NOMO-1 treated with DMSO at 0.1 percent for 48 hours (cell line): ENCODE measurements at regions not wholly inside any gene's neighbourhood (a gene's known extent, or its start where the extent isn't known, plus 50 kb on each side); places are given as distances from the start of the nearest gene placed in this dataset.

Experiments
- DNase-seq: peaks from one replicate; lab custom pipeline; 2025; ENCODE audit not compliant: unreplicated experiment; lab: John Stamatoyannopoulos, UW

DNA sequence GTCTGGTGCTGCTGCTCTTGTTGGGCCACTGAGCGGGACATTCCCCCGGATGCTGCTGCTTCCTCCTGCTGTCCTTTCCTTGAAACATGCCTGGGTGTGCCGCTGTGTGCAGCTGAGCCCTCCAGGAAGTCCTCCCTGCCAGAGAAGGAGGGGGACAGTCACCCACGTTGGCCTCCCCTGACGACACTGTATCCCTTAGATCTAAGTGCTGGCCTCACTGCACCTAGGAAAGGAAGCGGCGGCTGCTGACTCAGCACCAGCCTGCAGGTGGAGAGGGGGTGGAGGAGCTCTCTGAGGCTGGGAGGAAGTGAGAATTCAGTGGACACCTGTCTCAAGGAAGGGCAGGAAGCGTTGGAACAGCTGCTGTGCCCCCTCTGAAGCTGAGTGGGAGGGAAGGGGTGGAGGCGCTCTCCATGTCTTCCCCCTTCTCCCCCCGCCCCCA is 239.8 kb downstream of the HAUS1 start:
- no peak for DNase-seq

DNA sequence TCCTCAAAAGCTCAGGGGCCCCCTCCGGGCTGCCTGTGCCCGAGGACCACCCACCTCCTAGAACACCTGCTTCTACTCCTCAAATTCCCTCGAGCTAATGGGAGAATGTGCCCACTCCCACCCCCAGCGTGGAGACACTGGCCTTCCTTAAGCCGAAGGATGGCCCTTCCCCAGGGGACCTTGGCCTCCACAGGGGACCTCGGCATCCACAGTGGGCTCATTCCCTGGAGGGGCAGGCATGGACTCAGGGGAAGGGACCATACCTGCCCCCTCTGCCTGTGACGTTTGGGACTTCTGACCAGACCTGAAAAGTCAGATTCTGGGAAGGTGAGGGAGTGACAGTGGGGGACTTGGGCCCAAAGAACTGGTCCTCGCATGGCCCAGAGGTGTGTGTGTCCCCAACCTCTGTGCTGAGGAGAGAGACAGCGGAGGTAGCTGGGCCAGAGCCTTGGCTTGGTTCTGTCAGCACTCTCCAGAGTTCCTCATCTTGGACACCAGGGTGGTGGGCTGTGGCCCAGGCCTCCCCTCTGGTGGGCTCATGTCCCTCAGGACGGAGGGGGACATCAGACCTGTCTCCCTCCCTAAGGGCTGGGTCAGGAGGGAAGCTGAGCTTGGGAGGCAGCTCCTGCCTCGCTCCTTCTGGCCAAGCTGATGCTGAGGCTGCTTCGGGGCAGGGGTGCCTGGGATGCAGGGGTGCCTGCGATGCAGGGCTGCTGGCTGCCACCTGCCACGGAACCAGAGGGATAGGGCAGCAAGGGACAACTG is 240.4 kb downstream of the HAUS1 start:
- no peak for DNase-seq

DNA sequence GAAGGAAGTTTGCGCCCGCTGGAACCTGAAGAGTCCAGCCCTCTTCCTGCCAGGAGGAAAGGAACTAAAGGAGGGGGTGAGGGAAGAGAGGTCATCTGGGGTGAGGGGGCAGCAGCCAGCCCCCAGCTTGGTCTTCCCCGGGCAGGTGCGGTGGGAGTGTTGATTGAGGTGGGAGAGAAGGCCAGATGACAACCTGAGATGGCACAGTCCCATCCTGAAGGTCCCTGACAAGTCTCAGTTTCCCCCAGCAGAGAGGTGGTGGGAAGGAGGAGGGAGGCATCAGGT is 240.9 kb downstream of the HAUS1 start:
- DNase-seq: no peak

- no peak for DNase-seq
Measured at GRCh38 chr18:46346213-46346612, 242.0 kb downstream of the HAUS1 start.

- DNase-seq: no peak
Measured at GRCh38 chr18:46346896-46347630, 242.9 kb downstream of the HAUS1 start.

GRCh38 chr18:46350598-46351159 is 246.5 kb downstream of the HAUS1 start:
- DNase-seq: no peak

DNA sequence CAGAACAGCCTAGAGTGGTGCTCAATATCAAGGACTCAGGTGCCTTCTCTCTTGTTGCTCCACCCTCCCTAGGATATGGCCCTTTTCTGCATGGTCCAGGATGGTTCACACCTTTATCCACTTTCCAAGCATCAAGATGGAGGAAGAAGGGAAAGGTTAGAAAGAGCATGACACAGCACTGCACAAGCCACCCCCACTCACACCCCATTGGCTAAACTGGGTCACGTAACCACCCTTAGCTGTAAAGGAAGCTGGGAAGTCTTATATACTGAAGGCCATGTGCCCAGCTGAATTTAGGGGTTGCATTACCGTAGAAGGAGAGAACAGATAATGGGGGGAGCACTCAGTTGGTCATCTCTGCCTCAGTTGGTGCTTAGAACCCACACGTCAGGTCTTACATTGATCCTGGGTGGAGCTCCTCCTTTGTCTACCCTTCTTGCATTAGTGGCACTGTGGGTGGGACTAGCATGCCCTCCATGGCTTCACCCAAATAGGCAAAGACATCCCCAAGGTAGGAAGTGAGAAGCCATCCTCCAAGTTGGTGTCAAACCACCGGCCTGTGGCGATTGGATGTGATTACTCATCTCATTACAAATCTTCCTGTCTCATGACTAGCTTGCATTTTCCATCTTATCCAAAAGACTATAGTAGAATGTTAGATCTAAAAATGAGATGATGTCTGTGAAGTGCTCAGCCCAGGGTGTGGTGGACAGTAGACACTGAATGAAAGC is 248.5 kb downstream of the HAUS1 start:
- DNase-seq: no peak

DNA sequence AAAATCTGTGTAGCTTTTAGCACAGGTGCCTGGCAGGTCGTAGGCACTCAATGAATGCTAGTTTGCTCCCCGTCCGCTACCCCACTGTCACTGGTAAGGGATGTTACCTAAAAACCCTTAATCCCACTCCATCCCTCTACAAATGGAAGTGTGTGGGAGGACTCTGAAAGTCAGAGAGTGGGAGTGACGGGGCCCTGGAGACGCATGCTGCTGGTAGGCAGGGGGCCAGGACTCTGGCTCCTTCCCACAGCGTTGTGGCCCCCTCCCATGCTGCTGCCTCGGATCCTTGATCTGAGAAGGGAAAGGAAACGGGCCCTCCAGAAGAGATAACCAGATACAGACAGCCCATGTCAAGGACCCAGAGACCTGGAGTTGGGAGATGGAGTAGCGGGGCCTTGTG is 249.3 kb downstream of the HAUS1 start:
- no peak for DNase-seq

- DNase-seq: no peak
Measured at GRCh38 chr18:46356278-46357033, 252.3 kb downstream of the HAUS1 start.

- DNase-seq: no peak
Measured at GRCh38 chr18:46360102-46360699, 256.0 kb downstream of the HAUS1 start.

DNA sequence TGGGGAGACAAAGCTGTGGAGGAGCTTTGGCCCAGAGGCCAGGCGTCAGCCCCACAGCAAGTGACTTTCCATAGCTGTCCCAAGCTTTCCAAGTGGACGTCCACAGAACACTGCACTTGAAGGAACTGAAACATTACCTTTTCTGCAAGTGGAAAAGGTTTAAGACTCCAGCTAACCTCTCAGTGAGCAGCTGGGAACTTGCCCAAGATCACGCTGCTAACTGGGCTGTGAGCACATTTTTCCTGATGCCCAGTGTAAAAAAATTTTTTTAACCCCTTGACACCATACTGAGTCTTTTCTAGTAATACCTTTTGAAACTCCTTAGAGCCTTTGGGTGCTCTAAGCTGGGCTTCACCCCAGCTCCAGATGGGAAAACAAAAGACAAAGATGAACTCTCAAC is 256.7 kb downstream of the HAUS1 start:
- no peak for DNase-seq

DNA sequence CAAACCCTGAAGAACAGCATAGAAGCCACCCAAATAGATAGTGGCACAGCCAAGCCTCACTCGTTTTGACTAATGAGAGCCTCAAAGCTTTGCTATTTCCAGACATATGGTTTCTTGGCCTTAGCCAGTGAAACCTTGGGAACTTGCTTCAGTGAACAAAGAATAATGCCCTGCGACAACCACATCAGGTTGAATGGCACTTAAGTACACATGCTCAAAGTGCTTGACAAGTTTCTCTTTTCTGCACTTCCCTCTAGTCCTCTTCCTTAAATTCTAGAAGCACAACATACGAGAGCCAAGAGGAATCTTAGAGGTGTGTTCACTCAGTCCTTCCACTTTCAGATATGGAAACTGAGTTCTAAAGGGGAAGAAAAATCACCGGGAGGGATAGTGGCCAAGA is 258.3 kb downstream of the HAUS1 start:
- DNase-seq: no peak

DNA sequence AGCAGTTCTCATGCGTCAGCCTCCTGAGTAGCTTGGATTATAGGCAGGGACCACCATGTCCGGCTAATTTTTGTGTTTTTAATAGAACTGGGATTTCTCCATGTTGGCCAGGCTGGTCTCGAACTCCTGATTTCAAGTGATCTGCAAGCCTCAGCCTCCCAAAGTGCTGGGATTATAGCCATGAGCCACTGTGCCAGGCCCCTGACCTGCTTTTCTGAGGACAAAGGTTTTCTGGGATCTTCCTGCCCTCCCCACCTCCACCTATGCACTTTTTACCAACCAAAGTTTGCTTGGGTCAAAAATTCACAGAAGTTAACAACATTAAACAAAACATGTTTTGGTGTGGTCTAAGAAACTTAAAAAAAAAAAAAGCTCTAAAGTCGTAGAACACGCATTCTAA is 259.9 kb downstream of the HAUS1 start:
- no peak for DNase-seq

DNA sequence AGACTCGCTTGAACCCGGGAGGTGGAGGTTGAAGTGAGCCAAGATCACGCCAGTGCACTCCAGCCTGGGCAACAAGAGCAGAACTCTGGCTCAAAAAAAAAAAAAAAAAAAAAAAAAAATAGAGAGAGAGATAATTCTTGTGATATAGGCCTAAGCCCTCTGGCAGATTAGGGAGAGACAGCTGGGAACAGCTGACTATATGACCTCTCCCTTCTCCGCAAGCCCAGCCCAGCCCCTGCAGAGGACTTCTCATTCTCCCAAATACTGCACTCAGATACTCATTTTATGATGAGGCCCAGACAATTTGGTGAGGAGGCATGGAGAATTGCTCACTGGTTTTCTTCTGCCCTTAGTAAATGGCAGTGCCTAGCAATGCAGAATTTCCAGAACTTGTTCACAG is 262.0 kb downstream of the HAUS1 start:
- no peak for DNase-seq

- DNase-seq: no peak
Measured at GRCh38 chr18:46366751-46367376, 262.7 kb downstream of the HAUS1 start.

GRCh38 chr18:46369323-46369722 is 265.1 kb downstream of the HAUS1 start:
- DNase-seq: no peak

- DNase-seq: no peak
Measured at GRCh38 chr18:46370898-46371297, 266.7 kb downstream of the HAUS1 start.

DNA sequence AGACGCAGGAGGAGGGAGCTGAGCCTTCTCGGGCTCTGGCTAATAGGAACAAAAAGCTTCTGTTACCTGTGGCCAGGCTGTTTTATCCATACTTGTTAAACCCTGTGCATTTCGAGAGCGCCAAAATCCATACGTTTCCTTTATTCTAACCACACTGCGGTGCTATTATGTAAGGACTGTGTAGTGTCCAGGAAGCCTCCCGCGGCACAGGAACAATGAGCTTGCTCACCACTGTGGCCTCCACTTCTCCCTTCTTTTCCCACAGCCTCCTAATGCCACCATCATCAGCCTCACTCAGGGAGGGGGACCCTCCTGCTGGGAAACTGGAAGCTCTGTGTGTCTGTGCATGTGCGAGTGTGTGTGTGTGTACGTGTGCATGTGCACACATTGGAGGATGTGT is 268.5 kb downstream of the HAUS1 start:
- DNase-seq: no peak

GRCh38 chr18:46373131-46373530 is 268.9 kb downstream of the HAUS1 start:
- no peak for DNase-seq

GRCh38 chr18:46373791-46374190 is 269.6 kb downstream of the HAUS1 start:
- DNase-seq: no peak
